ENCODE measurements at regions not wholly inside any gene's neighbourhood (a gene's known extent, or its start where the extent isn't known, plus 50 kb on each side); places are given as distances from the start of the nearest gene placed in this dataset.

GRCh38 chr5:4359847-4360246 lies 764.2 kb downstream of the IRX1 start:
- FAIRE-seq, result no peak
- no peak for DNase-seq (ENCODE audit: insufficient read length, low spot score)

- FAIRE-seq (no peak), DNase-seq (ENCODE audit: insufficient read length, low spot score) (no peak)
Measured at GRCh38 chr5:4361753-4362152, 766.1 kb downstream of the IRX1 start.

GRCh38 chr5:4362411-4362810 lies 766.8 kb downstream of the IRX1 start:
- DNase-seq (ENCODE audit: insufficient read length, low spot score), result no peak
- FAIRE-seq, result no peak

- FAIRE-seq, result no peak
- no peak for DNase-seq (ENCODE audit: insufficient read length, low spot score)
Measured at GRCh38 chr5:4363045-4363444, 767.4 kb downstream of the IRX1 start.

- DNase-seq (ENCODE audit: insufficient read length, low spot score) (no peak), FAIRE-seq (no peak)
Measured at GRCh38 chr5:4366628-4367027, 771.0 kb downstream of the IRX1 start.

GRCh38 chr5:4370218-4370617 lies 769.9 kb upstream of the ADAMTS16 start:
- DNase-seq (ENCODE audit: insufficient read length, low spot score) (no peak), FAIRE-seq (no peak)

- FAIRE-seq (no peak), DNase-seq (ENCODE audit: insufficient read length, low spot score) (no peak)
Measured at GRCh38 chr5:4372481-4372880, 767.6 kb upstream of the ADAMTS16 start.

GRCh38 chr5:4373051-4373820 lies 766.9 kb upstream of the ADAMTS16 start:
- FAIRE-seq (no peak), DNase-seq (ENCODE audit: insufficient read length, low spot score) (no peak)

GRCh38 chr5:4374866-4375265 lies 765.3 kb upstream of the ADAMTS16 start:
- DNase-seq (ENCODE audit: insufficient read length, low spot score) (no peak), FAIRE-seq (no peak)

- FAIRE-seq (no peak), DNase-seq (ENCODE audit: insufficient read length, low spot score) (no peak)
Measured at GRCh38 chr5:4375640-4376039, 764.5 kb upstream of the ADAMTS16 start.

GRCh38 chr5:4383102-4383501 lies 757.0 kb upstream of the ADAMTS16 start:
- DNase-seq (ENCODE audit: insufficient read length, low spot score), result no peak
- no peak for FAIRE-seq

- FAIRE-seq, result no peak
Measured at GRCh38 chr5:4383518-4384198, 756.5 kb upstream of the ADAMTS16 start.

GRCh38 chr5:4384649-4385048 lies 755.5 kb upstream of the ADAMTS16 start:
- DNase-seq (ENCODE audit: insufficient read length, low spot score) (no peak), FAIRE-seq (no peak)

More at GRCh38 chr5:4383518-4384198, 756.5 kb upstream of the ADAMTS16 start:
- no peak for DNase-seq (ENCODE audit: insufficient read length, low spot score)

- FAIRE-seq (no peak), DNase-seq (ENCODE audit: insufficient read length, low spot score) (no peak)
Measured at GRCh38 chr5:4386152-4386551, 754.0 kb upstream of the ADAMTS16 start.

GRCh38 chr5:4387290-4387689 lies 752.8 kb upstream of the ADAMTS16 start:
- no peak for FAIRE-seq
- no peak for DNase-seq (ENCODE audit: insufficient read length, low spot score)

- no peak for DNase-seq (ENCODE audit: insufficient read length, low spot score)
- no peak for FAIRE-seq
Measured at GRCh38 chr5:4395752-4396151, 744.4 kb upstream of the ADAMTS16 start.

- DNase-seq (ENCODE audit: insufficient read length, low spot score) (no peak), FAIRE-seq (no peak)
Measured at GRCh38 chr5:4405614-4406219, 734.4 kb upstream of the ADAMTS16 start.

GRCh38 chr5:4410151-4410550 lies 730.0 kb upstream of the ADAMTS16 start:
- DNase-seq (ENCODE audit: insufficient read length, low spot score) (no peak), FAIRE-seq (no peak)

- no peak for FAIRE-seq
- no peak for DNase-seq (ENCODE audit: insufficient read length, low spot score)
Measured at GRCh38 chr5:4411664-4412063, 728.5 kb upstream of the ADAMTS16 start.

GRCh38 chr5:4413996-4414395 lies 726.1 kb upstream of the ADAMTS16 start:
- FAIRE-seq, result no peak
- no peak for DNase-seq (ENCODE audit: insufficient read length, low spot score)

GRCh38 chr5:4418084-4418483 lies 722.0 kb upstream of the ADAMTS16 start:
- DNase-seq (ENCODE audit: insufficient read length, low spot score) (no peak), FAIRE-seq (no peak)

GRCh38 chr5:4419281-4419680 lies 720.8 kb upstream of the ADAMTS16 start:
- FAIRE-seq (no peak), DNase-seq (ENCODE audit: insufficient read length, low spot score) (no peak)

All from HTR-8/SVneo (cell line).